Hematopoietic multipotent progenitor cell treated with erythropoietin and hydrocortisone succinate and interleukin-3 and kit ligand, for 4 days (in vitro differentiated cells): ENCODE measurements at regions not wholly inside any gene's neighbourhood (a gene's known extent, or its start where the extent isn't known, plus 50 kb on each side); places are given as distances from the start of the nearest gene placed in this dataset.
"Not testable (repeated sequence)": the region's sequence is repeated elsewhere in the genome, so short reads cannot be mapped to it uniquely, and the experiment has no call there.

Source experiments
- DNase-seq: peaks from one replicate; pipeline ENCODE4 v3.0.0-alpha.2; 2015

GRCh38 chr14:30450631-30451545 is 108.1 kb upstream of the G2E3 start:
- no peak for DNase-seq

GRCh38 chr14:30456296-30456695 is 102.7 kb upstream of the G2E3 start:
- no peak for DNase-seq

DNA sequence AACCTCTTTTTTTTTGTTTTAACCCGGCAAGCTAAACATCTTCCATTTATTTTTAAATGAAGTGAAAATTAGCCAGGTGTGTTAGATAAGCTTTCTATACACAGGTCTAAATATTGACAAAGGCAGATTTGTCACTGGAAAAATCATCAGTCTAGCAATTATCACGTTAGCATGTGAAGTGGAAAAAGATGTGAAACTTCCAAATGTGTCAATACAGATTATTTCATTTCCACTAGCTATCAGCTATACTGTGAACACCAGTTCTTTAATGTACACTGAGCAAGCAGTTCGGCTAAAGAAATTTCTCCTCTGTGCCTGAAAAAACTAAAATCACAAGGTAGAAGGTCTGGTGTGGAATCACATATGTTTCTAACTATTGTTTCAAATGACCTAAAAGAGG is 96.6 kb upstream of the G2E3 start:
- DNase-seq, result no peak

GRCh38 chr14:30464481-30464880 is 94.5 kb upstream of the G2E3 start:
- no peak for DNase-seq

- no peak for DNase-seq
Measured at GRCh38 chr14:30468354-30468753, 90.6 kb upstream of the G2E3 start.

DNA sequence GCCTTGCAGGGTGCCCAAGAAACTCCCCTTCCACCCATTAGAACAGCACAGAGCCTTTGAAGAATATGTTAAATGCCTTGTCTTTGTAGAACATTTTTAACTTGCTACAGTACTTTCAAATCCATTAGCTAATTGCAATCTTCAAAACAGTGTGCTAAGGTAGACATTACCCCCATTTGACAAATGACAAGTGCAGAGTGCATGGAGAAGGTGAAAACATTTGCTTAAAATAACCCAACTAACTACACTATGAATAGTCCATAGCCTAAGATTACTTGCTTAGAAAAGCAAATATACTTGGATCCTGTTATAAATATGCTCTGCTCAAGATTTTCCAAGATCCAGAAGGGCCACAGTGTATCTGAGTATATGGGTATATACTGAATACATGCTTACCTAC is 87.0 kb upstream of the G2E3 start:
- DNase-seq, result no peak

DNA sequence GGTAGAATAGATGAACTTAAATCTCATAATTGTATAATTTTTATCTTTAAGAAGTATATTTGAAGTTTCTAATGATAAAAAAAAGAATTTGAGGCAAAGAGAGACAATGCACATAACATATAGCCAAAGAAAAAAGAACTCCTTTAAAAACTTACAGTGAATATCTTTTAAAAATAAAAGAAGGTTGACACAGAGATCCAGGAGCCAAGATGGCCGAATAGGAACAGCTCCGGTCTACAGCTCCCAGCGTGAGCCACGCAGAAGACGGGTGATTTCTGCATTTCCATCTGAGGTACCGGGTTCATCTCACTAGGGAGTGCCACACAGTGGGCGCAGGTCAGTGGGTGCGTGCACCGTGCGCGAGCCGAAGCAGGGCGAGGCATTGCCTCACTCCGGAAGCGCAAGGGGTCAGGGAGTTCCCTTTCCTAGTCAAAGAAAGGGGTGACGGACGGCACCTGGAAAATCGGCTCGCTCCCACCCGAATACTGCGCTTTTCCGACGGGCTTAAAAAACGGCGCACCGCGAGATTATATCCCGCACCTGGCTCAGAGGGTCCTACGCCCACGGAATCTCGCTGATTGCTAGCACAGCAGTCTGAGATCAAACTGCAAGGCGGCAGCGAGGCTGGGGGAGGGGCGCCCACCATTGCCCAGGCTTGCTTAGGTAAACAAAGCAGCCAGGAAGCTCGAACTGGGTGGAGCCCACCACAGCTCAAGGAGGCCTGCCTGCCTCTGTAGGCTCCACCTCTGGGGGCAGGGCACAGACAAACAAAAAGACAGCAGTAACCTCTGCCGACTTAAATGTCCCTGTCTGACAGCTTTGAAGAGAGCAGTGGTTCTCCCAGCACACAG is 84.9 kb upstream of the G2E3 start:
- DNase-seq, result not testable (repeated sequence)

GRCh38 chr14:30482276-30482675 is 76.7 kb upstream of the G2E3 start:
- DNase-seq, result no peak

DNA sequence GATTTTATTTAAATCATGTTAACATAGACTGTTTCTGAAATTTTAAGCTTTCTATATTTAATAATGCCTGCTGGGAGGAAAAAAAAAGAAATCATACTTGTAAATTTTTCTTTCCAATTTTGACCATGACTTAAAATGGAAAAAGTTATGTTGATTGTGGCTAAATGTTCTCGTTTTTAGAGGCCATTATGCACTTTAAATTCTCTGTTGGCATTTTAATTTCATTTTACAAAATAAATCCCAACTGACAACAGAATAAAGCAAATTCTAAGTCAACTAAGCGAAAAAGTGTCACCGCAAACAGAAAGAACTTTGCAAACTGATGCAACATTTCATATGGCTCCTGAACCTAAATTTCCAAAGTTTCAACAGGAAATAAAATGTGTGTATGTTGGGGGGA is 74.8 kb upstream of the G2E3 start:
- no peak for DNase-seq

DNA sequence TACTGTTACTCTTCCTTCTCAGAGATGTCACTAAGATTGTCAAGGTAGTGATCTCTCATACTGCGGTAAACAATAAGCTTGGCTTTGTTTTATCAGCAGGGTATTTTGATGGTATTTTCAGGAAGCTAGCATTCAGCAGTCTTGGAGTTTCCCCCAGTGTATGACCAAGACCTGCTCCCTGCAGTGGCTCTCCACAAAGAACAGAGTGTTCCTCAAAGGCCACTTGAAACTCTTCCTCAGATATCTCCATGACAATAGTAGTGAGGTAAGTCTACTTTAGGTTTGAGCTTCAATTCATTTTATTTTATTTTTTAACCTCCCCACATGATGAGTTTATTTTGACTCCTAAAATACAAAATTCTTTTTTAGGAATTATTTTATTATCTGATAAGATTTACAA is 74.0 kb upstream of the G2E3 start:
- no peak for DNase-seq

DNA sequence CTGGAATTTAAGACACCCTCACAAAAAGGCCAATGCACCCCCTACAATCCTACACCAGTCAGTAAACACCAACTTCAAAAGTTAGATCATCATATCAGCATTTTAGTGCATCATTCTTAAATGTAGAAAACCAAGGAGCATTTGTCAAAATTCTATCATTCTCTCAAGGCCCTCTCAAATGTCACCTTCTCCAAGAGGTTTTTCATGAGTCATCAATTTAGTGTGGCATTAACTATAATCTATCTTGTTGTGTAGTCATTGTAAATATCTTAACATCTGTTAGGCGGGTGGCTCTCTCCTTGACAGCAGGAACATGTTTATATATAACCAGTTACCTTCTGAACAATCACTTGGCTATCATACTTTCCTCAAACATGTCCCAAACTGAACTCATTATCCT is 62.1 kb upstream of the G2E3 start:
- no peak for DNase-seq

GRCh38 chr14:30499358-30499757 is 59.6 kb upstream of the G2E3 start:
- DNase-seq, result no peak

DNA sequence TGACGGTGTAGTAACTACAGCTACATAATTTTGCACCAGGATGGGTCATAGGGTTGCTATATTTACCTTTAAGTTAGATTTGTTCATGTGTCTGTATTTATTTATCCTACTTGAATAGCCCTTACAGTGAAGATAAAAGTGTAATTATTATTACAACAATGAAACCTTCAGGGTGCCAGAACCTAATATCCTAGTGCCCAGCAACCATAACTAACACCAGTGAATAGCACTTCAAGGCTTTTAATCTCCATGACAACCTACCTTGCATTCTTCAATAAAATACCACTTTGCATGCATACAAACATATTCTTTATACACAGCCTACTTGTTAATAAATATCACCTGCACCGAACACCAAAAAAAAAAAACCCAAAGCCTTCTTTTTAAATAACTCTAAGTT is 58.7 kb upstream of the G2E3 start:
- no peak for DNase-seq

- DNase-seq, result no peak
Measured at GRCh38 chr14:30507209-30507608, 51.7 kb upstream of the G2E3 start.
